NCI-H2081 (cell line): ENCODE measurements at regions not wholly inside any gene's neighbourhood (a gene's known extent, or its start where the extent isn't known, plus 50 kb on each side); places are given as distances from the start of the nearest gene placed in this dataset.
A peak's percentile ranks its signal among the peaks of the same experiment; 100 is the strongest.
"Not testable (repeated sequence)": the region's sequence is repeated elsewhere in the genome, so short reads cannot be mapped to it uniquely, and the experiment has no call there.

Experiments used
- DNase-seq, 2 experiments: peaks; one replicate each; lab custom pipeline; 2025; lab: John Stamatoyannopoulos, UW

DNA sequence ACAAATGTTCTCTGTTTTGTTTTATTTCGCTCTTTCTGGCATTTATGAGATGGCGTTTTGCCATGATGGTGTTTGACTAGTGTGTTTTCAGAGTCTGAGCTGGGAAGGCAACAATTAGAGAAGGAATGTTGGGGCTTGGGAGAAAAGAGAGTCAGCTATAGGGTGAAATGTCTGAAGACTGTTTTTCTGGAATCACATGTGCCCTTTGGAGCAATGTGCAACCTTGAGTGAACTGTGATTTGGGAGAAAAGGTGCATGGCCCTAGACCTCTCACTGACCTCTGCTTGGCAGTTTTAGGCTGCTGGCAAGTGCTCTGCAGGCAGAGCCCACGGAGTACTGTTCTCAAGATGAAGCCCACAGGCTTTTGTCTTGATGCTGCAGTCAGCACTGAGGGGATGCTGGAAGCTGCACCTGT lies 379.9 kb upstream of the PDE3A start:
- DNase-seq = peak in 1 of 2 experiments; percentile 40

DNA sequence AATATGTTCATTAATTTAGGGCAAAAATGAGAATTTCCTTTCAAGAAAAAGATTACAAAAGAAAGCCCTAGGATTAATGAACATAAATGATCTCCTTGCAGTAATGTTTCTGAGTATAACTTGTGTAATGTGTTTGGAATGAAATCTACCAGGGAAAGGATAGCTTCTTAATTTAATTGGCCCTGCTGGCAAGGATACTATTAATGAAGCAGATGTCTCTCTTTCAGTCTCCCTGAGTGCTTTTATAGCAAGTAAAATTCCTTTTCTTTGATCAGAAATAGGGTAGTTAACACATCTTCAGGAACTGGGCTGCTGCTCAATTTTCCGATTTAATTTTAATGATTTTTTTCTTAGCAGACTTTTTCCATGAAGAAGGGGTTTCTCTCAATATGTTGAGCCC lies 379.4 kb upstream of the PDE3A start:
- DNase-seq = no peak

DNA sequence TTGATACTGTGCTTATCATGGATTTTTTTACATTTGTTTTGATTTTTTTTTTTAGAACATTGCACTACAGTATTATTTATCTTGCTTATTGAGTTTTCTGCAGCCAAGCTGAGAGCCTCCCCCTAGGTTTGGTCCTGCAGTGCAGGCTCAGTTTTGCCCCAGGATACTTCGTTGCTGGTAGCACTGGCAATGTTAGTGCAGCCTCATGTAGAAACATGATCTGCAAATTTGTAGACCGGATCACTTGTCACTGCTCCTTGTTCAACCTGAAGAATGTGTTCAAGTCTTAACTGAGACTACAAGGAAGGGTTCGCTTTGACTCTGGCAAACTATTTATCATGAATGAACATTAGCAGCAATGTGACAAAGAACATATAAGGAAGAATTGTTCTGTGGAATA lies 377.2 kb upstream of the PDE3A start:
- DNase-seq = no peak

DNA sequence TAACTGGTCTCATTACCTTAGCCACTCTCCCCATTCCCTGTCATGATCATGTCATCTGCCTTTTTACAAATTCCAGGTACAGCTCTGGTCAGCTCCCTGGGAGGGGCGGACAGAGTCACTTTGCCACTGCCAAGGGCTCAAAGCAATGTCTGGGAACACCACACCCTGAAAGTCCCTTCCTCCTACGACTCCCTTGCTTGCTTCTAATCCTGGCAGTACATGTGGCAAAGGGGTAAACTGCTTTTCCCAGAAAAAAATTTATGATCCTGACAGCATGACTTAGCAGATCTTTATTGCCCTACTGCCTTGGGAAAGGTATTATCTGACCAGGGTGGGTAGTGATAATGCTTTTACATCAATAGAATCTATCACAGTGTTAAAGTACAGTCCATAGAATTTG lies 376.0 kb upstream of the PDE3A start:
- DNase-seq = no peak

DNA sequence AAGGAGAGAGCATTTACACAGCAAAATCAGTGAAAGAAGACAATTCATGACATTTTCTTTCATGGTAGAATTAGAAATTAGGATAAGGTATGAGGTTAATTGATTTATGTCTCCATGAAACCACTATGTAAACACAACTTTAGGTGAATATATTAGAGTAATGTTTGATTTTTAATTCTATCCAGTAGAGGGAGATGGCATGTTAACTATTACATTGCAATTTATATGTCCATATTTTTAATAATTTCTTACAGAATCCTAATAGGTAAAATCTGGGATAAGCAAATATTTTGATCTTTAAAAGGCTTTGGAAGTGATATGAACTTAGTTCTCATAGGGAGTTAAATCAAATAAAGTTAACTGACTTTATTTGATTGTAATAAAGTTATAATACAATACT lies 373.4 kb upstream of the PDE3A start:
- no peak for DNase-seq

DNA sequence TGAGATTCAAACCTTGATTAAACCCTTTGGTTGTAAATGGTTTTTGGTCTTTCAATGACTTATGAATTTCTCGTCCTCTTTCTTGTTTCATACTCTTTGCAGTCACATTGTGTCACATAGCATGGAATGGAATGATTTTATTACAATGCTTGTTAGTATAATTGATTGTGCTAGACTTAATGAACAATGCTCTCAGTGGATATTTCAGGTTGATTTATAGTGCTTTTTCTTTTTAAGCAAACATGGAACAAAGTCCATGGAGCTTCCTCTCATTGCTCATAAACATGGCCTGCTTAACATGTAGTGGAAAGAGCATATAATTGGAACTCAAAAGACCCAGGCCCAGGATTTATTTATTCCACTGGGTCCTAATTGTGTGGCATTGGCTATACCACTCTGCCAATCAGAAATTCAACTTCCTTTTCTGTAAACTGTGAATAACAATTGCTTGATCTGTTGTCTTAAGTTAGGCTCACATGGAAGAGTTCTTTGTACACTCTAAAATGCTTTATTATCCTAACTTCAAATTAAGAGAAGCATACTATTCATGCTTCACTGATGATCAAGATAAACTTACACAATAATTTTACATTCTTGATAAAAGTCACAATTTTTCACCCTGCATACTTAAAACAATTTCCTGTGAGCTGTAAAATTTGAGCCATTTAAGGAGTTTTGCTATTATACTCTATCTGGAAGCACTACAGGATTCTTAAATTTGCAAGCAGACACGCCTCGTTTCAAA lies 370.5 kb upstream of the PDE3A start:
- DNase-seq = no peak

DNA sequence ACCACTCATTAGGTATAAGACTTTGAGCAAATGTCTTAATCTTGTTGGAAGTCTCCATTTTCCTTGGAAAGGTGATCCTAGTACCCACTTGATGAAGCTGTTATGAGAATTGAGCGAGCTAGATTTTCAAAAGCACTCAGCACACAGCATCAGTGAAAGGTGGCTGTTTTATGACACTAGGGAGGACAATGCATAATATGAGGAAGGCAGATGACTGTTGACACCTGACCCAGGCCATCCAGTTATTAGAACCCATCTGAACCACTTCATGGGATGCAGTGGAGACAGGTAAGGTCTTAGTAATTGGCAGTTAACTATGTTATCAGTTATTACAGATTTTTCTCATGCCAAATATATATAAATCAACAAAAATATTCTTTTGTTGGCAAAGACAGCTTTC lies 369.9 kb upstream of the PDE3A start:
- DNase-seq = no peak

DNA sequence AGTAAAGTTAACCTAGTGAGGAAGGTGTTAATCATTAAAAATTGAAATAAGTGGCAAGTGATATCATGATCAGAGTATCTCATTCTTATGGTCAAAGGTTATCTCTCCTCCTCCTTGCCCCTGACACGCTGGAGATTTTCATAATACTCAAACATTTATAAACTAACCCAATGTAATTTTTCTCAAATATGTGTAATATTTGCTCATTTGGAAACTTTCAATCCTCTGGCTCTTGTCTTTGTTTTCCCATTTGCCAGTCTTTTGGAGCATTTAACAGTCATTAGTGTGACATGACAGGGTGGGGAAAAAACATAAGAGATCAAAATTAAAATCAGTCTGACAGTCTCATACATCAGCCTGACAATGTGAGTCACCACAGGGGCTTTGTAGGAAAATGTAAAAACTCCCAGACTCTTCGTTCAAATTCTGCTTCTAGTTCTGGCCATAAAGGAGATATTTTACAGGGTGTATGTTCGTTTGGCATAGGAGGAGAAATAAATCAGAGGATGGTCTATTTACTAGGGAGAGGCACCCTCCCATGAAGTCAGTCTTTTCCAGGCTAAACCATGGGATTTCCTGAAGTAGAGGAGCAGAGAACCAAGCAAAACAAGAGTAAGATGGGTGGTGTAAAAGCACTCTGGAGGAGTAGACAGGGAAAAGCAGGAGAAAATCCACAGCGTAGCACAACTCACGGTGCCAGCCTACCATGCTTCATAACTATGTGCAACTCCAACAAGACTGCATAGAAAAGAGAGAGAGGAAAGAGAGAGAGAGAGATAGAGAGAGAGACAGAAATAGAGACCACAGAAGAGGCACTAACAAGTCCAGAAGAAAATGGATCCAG lies 369.2 kb upstream of the PDE3A start:
- DNase-seq = no peak

DNA sequence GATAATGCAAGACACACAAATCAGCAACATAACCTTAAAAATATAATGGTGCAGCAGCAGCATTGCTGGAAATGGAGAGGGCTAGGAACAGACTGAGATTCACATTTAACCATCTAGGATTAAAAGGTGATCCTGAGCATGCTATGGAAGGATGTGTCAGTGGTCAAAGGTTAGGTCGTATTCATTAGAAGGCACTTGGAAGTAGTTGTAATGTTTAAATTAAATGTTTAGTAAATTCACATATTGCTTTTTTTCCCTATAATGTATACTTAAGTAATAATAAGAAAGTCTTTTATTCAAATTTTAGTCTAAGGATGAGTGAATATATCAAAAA lies 368.6 kb upstream of the PDE3A start:
- no peak for DNase-seq

DNA sequence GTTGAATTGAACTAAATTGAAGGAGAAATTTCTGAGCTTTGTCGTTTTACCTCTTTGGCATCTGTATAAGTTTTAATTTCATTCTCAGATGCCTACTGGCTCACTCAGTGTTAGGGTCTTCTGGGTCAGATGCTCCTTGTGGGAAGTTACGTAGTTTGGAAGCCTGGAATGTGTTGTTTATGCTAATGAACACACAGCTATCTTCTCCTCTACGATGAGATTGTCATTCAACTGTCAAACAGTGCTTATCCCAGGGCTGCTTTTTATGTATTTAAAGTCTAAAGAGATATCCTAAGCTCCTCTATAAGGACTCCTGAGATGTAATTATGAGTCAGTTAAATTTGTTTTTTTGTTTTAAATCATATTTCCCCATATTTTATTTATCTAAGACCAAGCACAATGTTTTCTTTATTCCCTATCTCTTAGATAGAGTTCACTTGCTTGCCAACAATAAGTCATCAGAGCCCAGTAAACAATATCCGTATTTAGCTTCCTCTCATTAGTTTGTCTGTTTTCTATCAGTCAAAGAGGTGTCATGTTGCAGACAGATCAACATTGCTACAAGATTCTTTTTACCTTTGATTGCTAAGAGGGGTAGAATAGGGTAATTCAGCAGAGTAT lies 368.0 kb upstream of the PDE3A start:
- DNase-seq = no peak

DNA sequence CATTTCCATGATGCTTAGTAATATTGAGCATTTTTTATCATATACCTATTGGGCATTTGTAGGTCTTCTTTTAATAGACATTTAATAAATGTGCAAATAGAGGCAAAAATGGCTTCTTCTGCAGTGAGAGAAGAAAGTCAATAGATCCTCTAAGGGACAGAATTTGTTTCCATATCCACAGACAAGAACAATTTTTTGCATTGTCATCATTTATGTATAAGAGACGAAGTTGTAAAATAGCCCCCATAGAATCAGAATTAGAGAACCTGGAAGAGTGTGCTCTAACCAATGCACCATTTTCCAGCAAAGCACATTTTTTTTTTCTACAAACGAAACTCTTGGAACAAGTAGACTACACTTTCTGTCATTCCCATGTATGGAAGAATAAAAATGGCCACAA lies 365.1 kb upstream of the PDE3A start:
- no peak for DNase-seq

DNA sequence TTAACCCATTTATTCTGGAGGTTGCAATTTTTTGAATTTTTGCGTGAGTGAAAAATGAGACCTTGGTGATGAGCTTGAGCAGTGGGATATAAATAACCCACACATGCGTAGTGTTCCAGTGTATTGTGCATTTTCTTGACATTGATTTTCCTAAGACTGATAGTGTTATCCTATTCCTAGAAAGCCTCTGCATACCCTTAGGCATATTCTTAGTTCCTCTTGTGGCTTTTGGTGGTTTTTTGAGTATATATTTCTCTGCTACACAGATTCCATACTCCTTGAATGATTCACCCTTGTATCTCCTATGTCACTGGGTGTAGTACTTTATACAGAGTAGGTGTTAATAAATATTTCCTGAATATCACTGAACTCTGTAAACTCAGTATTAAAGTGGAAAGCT lies 363.4 kb upstream of the PDE3A start:
- DNase-seq = no peak

DNA sequence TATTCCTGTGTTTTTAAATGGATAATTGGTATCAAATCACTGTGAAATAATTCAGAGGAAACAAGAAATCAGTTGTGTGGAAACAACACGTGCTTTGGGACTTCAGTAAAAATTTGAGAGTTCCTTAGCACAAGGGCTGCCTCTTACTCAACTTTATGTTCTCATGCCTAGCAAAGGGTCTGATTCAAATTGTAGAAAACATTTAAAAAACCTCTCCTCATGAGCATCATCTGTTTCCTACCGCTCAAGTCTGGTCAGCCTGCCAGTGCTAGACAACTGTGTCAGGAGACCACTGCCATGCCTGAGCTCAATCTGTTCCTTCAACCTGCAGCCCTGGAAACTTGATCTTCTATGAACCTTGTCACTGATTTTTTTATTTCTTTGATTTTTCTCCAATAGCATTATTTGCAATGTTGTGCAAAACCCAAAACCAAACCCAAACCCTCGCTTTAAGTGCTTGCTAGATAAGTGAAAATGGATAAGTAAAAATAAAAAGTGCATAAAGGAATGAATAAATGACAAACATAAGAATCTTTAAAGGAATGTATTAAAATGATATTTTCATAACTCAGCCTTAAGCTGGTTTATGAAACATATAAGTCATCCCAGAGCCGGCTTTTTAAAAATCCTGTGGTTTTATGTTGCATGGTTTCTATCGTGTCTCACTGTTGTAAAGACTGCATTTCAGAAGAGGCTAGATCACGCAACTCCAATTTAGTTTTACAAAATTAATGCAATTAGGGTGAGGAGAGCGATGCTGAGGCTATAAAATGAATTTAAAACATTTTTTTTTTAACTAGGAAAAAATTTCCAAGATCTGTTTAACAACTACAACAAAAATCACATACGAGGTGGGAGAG lies 361.2 kb upstream of the PDE3A start:
- no peak for DNase-seq

DNA sequence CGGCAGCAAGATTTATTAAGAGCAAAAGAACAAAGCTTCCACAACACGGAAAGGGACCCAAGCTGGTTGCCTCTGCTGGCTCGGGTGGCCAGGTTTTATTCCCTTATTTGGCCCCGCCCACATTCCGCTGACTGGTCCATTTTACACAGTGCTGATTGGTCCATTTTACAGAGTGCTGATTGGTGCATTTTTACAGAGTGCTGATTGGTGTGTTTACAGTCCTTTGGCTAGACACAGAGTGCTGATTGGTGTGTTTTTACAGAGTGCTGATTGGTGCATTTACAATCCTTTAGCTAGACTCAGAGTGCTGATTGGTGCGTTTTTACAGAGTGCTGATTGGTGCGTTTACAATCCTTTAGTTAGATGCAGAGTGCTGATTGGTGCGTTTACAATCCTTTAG lies 358.4 kb upstream of the PDE3A start:
- not testable (repeated sequence) for DNase-seq

DNA sequence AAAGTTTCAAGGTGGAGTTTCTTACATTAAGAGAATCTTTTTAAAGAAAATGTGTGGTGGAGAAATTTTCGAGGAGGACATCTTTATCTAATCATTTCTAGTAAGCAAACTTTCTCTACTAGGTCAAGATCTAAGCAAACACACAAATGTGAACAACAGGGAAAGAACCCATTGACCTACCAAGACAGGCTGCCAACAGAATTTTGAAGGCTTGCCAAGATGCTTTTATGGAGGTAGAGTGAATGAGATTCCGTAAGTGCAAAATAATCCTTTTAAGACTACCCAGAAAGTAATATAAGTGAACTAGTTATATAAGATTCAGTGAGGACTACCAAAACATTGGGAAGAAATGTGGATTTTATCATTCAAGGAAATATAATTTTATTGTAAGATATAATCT lies 357.1 kb upstream of the PDE3A start:
- DNase-seq = no peak

DNA sequence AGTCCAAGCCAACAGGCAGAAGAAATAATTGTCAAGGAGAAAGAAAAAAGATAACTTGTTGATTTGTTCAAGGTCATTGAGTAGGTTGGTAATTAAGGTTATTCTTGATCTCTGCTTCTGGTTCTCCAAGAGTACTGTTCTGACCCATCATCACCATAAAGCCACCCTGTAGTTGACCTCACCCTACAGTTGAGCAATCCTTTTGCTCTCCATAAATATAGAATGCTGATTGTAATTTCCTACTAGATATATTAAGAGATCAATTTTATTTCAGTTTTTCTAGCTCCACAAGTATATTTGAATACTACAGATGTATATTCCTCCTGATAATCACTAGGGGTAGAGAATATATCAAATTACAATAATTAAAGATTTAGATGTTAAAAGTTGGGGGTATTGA lies 350.5 kb upstream of the PDE3A start:
- DNase-seq = no peak

DNA sequence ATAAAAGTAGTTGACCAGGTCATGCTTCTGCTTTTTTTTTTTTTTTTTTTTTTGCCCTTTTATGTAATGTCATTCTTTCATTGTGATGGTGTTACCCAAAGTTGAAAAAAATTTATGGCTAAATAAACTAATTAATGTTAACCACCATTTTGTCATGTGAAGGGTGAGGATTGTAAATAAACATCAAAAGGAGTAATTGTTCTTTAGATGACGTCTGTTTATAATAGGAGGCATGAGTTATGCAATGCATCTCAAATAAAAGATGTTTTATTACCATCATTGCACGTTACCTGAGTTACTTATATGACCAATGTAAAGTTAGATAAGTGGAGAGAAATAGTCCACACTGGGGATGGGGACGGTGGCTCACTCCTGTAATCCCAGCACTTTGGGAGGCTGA lies 349.9 kb upstream of the PDE3A start:
- DNase-seq = no peak

DNA sequence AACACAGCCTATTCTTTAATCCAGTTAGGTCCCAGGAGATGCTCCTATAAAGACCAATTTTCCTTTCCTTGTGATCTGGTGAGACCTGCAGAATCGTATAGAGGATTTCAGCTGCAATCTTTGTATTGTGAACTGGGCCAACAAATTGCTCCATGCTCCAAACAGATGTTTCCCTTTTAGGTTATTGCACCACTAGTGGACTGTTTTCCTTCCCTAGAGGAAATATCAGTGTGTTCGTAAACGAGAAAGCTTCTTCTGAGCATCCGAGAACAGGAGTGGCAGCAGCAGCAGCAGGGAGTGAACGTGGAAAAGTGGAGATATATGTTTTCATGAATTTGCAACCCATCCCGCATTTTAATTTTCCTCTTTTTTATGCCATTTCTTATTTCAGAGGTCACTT lies 344.1 kb upstream of the PDE3A start:
- no peak for DNase-seq

DNA sequence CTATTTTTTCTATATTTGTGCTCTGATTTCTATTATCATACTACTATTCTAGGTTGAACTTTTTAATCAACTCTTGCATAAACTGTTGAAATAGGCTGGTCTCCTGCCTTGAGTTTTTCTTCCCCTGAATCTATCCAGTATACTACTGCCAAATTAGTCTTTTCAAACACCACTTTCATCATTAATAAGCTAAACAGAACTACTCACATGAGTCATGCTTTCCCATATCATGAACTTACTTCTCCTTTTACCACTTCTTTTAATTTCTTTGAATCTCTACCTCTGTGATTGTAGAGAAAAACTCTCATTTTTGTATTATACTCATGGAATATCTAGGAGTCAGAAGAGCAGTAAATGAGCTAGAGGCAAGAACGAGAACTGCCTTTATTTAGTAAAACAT lies 340.3 kb upstream of the PDE3A start:
- DNase-seq = no peak

DNA sequence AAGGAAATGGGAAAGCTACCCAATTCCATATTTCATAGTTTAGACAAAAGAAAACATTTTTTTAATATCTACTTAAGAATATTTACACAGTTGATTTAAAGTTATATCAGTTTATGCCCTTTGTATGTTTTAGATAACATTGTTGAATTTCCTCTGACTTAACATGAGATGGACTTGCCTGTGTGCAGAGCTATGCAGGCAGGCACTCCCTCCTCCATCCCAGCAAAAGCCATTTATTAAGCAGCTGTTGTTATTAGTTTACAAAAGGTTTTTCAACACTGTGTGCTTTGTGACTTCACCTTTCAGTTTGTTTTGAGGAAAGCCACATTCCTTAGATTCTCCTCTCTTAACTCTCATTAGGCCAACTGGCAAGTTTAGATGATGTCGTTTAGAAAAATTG lies 337.5 kb upstream of the PDE3A start:
- no peak for DNase-seq

DNA sequence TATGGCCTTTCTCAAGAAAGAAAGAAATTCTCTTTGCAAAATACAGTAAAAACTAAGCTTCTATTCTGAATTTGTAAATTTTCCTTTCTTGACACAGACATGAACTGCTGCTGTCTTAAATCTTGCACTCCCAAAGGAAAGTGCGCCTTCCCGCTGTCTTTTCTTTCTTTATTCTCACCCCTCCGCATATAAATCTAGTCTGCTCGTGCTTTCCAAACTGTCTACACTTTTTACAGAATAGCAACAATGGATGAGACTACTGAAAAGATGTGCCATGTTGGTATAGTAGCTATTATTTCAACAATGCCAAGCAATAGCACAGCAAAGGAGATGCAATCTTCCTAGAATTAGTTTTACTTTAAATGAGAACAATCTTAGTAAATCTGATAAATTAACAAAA lies 328.8 kb upstream of the PDE3A start:
- DNase-seq = no peak

DNA sequence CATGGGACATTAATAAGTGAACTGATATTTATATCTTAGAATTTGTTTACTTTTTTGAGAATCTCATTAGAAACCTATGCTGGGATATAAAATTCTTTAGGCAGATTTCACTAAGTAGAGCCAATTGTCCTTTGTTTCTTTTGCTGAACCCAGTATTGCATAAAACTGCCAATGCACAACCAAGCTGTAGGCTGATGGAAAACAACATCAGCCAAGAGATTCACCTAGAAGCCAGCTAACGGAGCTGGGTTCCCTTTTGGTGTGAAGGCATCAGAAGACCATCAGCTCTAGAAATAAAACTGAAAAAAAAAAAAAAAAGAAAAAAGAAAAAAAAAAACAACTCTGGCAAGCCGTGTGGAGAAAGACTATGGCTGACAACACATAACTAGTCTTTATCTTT lies 328.2 kb upstream of the PDE3A start:
- no peak for DNase-seq
